ENCODE measurements at regions not wholly inside any gene's neighbourhood (a gene's known extent, or its start where the extent isn't known, plus 50 kb on each side); places are given as distances from the start of the nearest gene placed in this dataset.

- TF ChIP-seq SUZ12 (IDR thresholded peaks at IDR 0.05; ENCODE audit: extremely low read depth, insufficient read depth, insufficient read length) (no peak), YY1 (IDR thresholded peaks at IDR 0.05; ENCODE audit: insufficient read depth, insufficient read length) (no peak)
Observed at GRCh38 chr13:59318320-59318930, 845.3 kb downstream of the DIAPH3 start.

Measured in NT2/D1 (cell line).